Activated CD4-positive, alpha-beta T cell treated with anti-CD3 and anti-CD28 coated beads for 36 hours (primary cell): ENCODE measurements at regions not wholly inside any gene's neighbourhood (a gene's known extent, or its start where the extent isn't known, plus 50 kb on each side); places are given as distances from the start of the nearest gene placed in this dataset.

Experiments used
- ATAC-seq: fragments of 200-7000 bp; cut with Tn5 transposase; one replicate; pipeline ENCODE4 v1.10.0; 2021; ENCODE audit warnings: mild to moderate bottlenecking, moderate library complexity
- CTCF ChIA-PET: fragments of 350-600 bp; sonication (Branson Sonifier 250); formaldehyde crosslinking; loops from one replicate; lab custom pipeline; 2021; ENCODE audit warnings: antibody characterized with exemption; lab: Charles Lee
- POLR2A ChIA-PET: fragments of 350-600 bp; sonication (Branson Sonifier 250); formaldehyde crosslinking; loops from one replicate; lab custom pipeline; 2021; ENCODE audit warnings: antibody characterized with exemption, inconsistent platforms; lab: Charles Lee
- DNase-seq: peaks from one replicate; pipeline ENCODE4 v3.0.0-alpha.2; 2020
- H3K27ac Mint-ChIP-seq: one replicate; pipeline ENCODE4 v1.8.0; 2021; ENCODE audit warnings: mixed read lengths
- H3K27me3 Mint-ChIP-seq: one replicate; pipeline ENCODE4 v1.8.0; 2021; ENCODE audit warnings: mixed read lengths
- H3K36me3 Mint-ChIP-seq: one replicate; pipeline ENCODE4 v1.8.0; 2021; ENCODE audit warnings: low read depth, mixed read lengths
- H3K4me1 Mint-ChIP-seq: one replicate; pipeline ENCODE4 v1.8.0; 2021; ENCODE audit warnings: mixed read lengths
- H3K4me3 Mint-ChIP-seq: one replicate; pipeline ENCODE4 v1.8.0; 2021; ENCODE audit warnings: mild to moderate bottlenecking, moderate library complexity, mixed read lengths
- H3K9me3 Mint-ChIP-seq: one replicate; pipeline ENCODE4 v1.8.0; 2021; ENCODE audit warnings: low read depth, mixed read lengths
- intact Hi-C, 2 experiments: fragments of 100-400 bp; cut with DNase I in 1 of 2; cut with micrococcal nuclease in 1 of 2; formaldehyde crosslinking; loops; one replicate each; pipeline versions ENCODE4 v1.14.2 to v1.15.1; 2022 to 2024; cut with DNase I, micrococcal nuclease

DNA sequence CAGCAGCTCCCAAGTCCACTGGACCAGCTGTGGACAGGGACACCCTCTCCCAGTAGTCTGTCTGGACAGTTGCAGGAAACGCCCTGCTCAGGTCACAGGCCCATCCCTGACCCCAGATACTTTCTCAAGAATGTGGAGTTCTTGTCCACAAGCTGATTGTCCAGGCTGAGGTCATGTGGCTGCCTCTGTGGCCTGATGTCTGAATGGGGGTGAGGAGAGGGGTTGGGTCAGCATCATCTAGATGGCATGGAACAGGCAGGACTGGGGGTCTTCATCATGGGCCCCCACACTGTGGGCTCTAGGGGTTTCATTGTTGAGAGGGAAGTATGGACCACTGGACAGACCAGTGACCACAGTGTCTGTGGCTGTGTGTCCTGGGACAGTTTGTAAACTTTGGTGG lies 1015.0 kb downstream of the TBC1D22A start:
- H3K36me3 Mint-ChIP-seq = no peaks in the 10 kb centered on the region
- POLR2A ChIA-PET = no interaction called here

DNA sequence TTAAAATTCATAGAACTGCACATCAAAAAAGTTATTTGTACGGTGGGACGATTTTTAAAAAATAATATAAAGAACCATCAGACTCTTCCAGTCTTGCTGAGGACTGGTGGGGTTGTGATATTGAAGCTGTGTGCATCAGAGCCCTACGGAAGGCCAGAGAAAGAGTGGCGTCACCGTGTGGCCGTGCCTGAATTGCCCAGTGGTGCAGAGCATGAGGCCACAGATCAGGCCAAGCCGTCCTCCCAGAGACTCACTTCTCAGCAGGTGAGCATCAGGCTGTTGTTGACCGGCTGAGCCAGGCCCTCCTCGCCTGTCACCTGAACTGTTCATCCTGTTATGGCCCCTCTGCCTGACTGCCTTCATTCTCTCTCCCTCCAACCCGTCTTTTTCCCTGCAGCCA lies 1013.9 kb downstream of the TBC1D22A start:
- peaks cover 5% of the 10 kb centered on the region for H3K27me3 Mint-ChIP-seq
- H3K4me1 Mint-ChIP-seq = no peaks in the 10 kb centered on the region
- H3K27ac Mint-ChIP-seq = no peak overlapping the region
- intact Hi-C loops = no loop called here
- no peak overlapping the region for H3K4me3 Mint-ChIP-seq
- ChIA-PET CTCF (no interaction called here), POLR2A (no interaction called here)
- H3K36me3 Mint-ChIP-seq = no peaks in the 10 kb centered on the region
- ATAC-seq = no peak
- no peaks in the 10 kb centered on the region for H3K9me3 Mint-ChIP-seq
- DNase-seq = no peak

More for the DNA sequence above, 1015.0 kb downstream of the TBC1D22A start:
- intact Hi-C loops = no loop called here
- H3K4me3 Mint-ChIP-seq = no peak overlapping the region
- H3K27ac Mint-ChIP-seq = no peak overlapping the region
- H3K4me1 Mint-ChIP-seq = no peaks in the 10 kb centered on the region
- H3K27me3 Mint-ChIP-seq = peaks cover 3% of the 10 kb centered on the region
- H3K9me3 Mint-ChIP-seq = no peaks in the 10 kb centered on the region
- DNase-seq = no peak
- ATAC-seq = no peak
- CTCF ChIA-PET = interaction anchor here (0.7 kb wide), 1 partner anchor 530 kb away, joined by 3 read pairs; no protein-coding TSS in a partner anchor

DNA sequence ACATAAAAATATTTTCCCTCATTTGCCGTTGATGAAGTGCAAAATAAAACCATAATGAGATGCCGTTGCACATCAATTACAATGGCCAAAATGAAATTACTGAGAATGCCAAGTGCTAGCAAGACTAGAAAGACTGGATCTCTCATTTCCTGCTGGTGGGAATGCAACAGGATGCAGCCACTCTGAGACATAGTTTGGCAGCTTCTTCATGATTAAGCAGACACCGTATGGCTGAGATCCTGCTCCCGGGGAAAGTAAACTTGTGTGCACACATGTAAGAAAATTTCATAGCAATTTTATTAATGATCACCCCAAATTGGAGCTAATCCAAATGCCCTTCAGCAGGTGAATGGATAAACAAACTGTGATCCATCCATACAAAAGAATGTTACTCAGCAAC lies 1013.2 kb downstream of the TBC1D22A start:
- Mint-ChIP-seq H3K4me1 (no peaks in the 10 kb centered on the region), H3K4me3 (no peak overlapping the region), H3K27me3 (peaks cover 5% of the 10 kb centered on the region), H3K27ac (no peak overlapping the region), H3K36me3 (no peaks in the 10 kb centered on the region), H3K9me3 (no peaks in the 10 kb centered on the region)
- ChIA-PET CTCF (no interaction called here), POLR2A (no interaction called here)
- ATAC-seq = no peak
- intact Hi-C loops = no loop called here
- no peak for DNase-seq

DNA sequence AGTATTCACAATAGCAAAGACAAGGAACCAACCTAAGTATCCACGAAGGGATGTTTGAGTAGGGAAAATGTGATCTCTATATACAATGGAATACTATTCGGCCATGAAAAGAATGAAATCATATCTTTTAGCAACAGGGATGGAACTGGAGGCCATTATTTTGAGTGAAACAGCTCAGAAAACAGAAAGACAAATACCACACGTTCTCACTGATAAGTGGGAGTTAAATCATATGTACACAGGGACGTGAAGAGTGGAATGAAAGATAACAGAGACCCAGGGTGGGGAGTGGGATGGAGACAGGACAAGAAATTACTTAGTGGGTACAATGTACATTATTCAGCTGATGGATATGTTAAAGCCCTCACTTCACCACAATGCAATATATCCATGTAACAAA lies 1012.7 kb downstream of the TBC1D22A start:
- DNase-seq (no peak), ATAC-seq (no peak)
- Mint-ChIP-seq H3K27me3 (peaks cover 2% of the 10 kb centered on the region), H3K36me3 (no peaks in the 10 kb centered on the region), H3K4me3 (no peak overlapping the region), H3K27ac (no peak overlapping the region), H3K4me1 (no peaks in the 10 kb centered on the region), H3K9me3 (no peaks in the 10 kb centered on the region)
- POLR2A ChIA-PET = no interaction called here
- intact Hi-C loops = no loop called here
- CTCF ChIA-PET = no interaction called here

DNA sequence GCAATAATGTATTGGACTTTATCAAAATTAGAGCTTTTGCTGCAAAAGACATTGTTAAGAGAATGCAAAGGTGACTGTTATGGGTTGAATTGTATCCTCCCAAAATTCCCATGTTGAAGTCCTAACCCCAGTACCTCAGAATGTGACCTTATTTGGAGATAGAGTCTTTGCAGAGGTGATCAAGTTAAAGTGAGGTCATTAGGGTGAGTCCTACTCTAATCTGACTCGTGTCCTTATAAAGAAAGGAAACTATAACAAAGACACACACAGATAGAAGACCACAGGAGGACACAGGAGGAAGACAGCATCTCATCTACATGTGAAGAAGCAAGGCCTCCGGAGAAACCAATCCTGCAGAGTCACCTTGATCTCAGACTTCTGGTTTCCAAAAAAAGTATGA lies 1011.2 kb downstream of the TBC1D22A start:
- ChIA-PET CTCF (no interaction called here), POLR2A (no interaction called here)
- intact Hi-C loops = no loop called here
- Mint-ChIP-seq H3K27me3 (peaks cover 6% of the 10 kb centered on the region), H3K9me3 (no peaks in the 10 kb centered on the region), H3K4me1 (no peaks in the 10 kb centered on the region), H3K4me3 (no peak overlapping the region), H3K36me3 (no peaks in the 10 kb centered on the region), H3K27ac (no peak overlapping the region)
- DNase-seq = no peak
- no peak for ATAC-seq

DNA sequence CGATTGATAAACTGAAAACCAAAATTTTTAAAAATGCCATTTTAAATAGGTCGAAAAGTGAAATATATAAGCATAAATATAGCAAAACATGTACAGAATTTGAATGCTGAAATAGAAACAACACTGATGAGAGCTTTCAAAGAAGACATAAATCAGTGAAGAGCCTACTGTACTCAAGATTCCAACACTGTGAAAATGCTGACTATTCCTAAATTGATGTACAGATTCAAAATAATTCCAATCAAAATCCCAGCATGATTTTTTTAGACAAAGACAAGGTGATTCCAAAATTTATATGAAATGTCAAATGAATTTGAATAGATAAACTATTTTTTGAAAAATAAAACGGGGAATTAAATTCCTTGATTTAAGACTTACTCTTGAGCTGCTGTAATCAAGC lies 1010.4 kb downstream of the TBC1D22A start:
- CTCF ChIA-PET = no interaction called here
- H3K4me1 Mint-ChIP-seq = no peaks in the 10 kb centered on the region
- H3K27ac Mint-ChIP-seq = no peak overlapping the region
- no peak overlapping the region for H3K4me3 Mint-ChIP-seq
- H3K36me3 Mint-ChIP-seq = no peaks in the 10 kb centered on the region
- DNase-seq = no peak
- no peaks in the 10 kb centered on the region for H3K9me3 Mint-ChIP-seq
- intact Hi-C loops = no loop called here
- H3K27me3 Mint-ChIP-seq = peaks cover 6% of the 10 kb centered on the region
- ATAC-seq = no peak
- POLR2A ChIA-PET = no interaction called here

DNA sequence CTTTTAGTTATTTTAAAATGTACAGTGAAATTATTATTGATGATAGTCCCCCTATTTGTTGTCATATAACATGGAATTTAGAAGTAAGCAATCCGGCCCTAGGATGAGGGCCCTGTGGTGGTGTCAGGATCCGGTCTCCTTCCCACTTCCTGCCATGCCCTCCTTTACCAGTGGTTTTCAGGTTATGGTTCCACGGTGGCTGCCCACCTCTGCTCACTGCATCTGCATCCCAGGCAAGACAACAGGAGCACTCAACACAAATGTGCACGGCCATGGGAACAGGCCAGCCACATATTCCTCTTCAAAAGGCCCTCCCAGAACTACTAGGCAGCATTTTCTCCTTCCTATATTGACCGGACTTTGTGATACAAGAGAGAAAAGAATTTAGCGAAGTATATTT lies 1007.2 kb downstream of the TBC1D22A start:
- DNase-seq (no peak), ATAC-seq (no peak)
- no peaks in the 10 kb centered on the region for H3K9me3 Mint-ChIP-seq
- H3K36me3 Mint-ChIP-seq = no peaks in the 10 kb centered on the region
- no peak overlapping the region for H3K27ac Mint-ChIP-seq
- H3K4me1 Mint-ChIP-seq = no peaks in the 10 kb centered on the region
- no peak overlapping the region for H3K4me3 Mint-ChIP-seq
- H3K27me3 Mint-ChIP-seq = peaks cover 21% of the 10 kb centered on the region
- intact Hi-C loops = no loop called here
- POLR2A ChIA-PET = no interaction called here
- CTCF ChIA-PET = no interaction called here

DNA sequence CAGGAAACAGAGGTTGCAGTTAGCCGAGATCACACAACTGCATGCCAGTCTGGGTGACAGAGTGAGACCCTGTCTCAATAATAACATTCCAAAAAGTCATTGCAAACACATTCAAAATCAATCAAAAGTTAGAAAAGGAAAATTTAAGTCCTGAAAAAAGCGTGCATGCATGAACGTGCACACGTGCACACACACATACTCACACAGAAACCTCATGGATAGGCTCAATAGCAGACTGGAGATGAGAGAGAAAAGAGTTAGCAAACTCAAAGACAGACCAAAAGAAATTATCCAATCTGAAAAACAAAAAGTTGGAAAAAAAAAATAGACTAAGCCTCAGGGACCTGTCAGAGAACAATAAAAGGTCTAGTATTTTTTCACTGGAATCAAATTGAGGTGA lies 1005.6 kb downstream of the TBC1D22A start:
- Mint-ChIP-seq H3K36me3 (no peaks in the 10 kb centered on the region), H3K4me3 (no peak overlapping the region), H3K27me3 (peaks cover 21% of the 10 kb centered on the region), H3K27ac (no peak overlapping the region), H3K4me1 (no peaks in the 10 kb centered on the region), H3K9me3 (no peaks in the 10 kb centered on the region)
- intact Hi-C loops = no loop called here
- no peak for ATAC-seq
- no peak for DNase-seq
- ChIA-PET CTCF (no interaction called here), POLR2A (no interaction called here)

DNA sequence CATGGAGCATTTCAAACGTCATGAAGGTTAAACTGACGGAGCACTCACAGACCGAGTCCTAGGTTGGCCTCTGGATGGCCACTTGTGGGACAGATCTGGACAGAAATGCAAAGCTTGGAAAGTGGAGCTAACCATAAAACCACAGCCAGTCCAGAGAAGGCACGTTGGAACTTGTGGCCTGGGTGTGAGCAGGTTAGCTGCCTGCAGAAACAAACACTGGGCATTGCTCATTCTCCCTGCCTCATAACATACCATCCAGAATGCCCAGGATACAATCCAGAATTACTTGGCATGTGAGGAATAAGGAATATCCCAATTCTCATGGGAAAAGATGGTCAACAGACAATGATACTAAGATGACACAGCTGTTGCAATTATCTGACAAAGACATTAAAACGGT lies 1005.0 kb downstream of the TBC1D22A start:
- ChIA-PET POLR2A (interaction anchor here (0.5 kb wide), 1 partner anchor 128 kb away, joined by 5 read pairs; no protein-coding TSS in a partner anchor), CTCF (no interaction called here)
- ATAC-seq (no peak), DNase-seq (no peak)
- intact Hi-C loops = no loop called here
- Mint-ChIP-seq H3K27ac (no peak overlapping the region), H3K27me3 (peaks cover 23% of the 10 kb centered on the region), H3K9me3 (no peaks in the 10 kb centered on the region), H3K4me1 (no peaks in the 10 kb centered on the region), H3K36me3 (no peaks in the 10 kb centered on the region), H3K4me3 (no peak overlapping the region)

DNA sequence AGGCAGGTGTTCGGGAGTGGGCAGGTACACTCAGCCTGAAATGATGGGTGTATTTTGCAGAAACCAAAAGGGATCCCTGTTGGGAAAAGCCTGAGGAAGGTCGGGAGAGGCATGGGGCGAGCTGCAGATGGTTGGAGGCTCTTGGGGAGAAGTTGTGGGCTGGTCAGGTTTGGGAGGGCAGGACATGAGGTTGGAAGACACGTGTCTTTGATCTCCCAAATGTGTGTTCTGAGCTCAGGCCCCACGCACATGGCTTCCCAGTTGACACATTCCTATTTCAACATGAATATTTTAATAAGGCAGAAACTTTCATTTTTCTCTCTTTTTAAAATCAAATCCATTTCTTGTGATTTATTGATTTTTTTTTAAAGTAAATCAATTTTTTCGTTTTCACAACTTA lies 1003.3 kb downstream of the TBC1D22A start:
- no peak for DNase-seq
- Mint-ChIP-seq H3K27ac (no peak overlapping the region), H3K4me1 (no peaks in the 10 kb centered on the region), H3K36me3 (no peaks in the 10 kb centered on the region), H3K27me3 (peaks cover 22% of the 10 kb centered on the region), H3K9me3 (no peaks in the 10 kb centered on the region), H3K4me3 (no peak overlapping the region)
- CTCF ChIA-PET = no interaction called here
- POLR2A ChIA-PET = no interaction called here
- no peak for ATAC-seq
- intact Hi-C loops = no loop called here

DNA sequence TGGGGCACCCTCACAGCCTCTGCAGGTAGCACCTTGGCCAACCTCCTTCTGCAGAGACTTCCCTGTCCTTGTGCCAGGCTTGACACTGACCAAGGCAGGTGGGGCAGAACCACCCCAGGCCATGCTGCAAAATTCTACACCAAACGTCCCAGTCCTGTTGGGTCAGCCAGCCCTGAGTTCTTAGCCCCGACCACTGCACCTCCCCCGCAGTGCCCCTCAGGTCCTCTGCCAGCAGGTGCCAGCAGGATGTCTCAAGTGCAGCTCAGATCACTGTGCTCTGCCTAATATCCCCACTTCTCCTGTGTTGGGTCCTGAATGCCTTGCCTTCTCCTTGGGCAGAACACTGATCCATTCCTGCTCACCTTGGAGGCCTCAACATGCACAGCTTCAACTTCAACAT lies 999.7 kb downstream of the TBC1D22A start:
- ChIA-PET CTCF (no interaction called here), POLR2A (no interaction called here)
- intact Hi-C loops = no loop called here
- Mint-ChIP-seq H3K4me1 (no peaks in the 10 kb centered on the region), H3K27ac (no peak overlapping the region), H3K27me3 (peaks cover 16% of the 10 kb centered on the region), H3K36me3 (no peaks in the 10 kb centered on the region), H3K9me3 (no peaks in the 10 kb centered on the region), H3K4me3 (no peak overlapping the region)
- DNase-seq (no peak), ATAC-seq (no peak)

DNA sequence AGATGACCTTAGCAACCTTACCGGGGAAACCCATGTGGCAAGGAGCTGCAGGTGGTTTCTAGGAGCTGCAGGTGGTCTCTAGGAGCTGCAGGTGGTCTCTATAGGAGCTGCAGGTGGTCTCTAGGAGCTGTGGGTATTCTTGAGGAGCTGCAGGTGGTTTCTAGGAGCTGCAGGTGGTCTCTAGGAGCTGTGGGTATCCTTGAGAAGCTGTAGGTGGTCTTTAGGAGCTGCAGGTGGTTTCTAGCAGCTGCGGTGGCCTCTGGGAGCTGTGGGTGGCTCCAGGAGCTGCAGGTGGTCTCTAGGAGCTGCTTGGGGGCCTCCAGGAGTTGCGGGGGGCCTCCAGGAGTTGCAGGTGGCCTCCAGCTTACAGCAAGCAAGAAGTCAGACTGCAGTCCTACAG lies 997.5 kb downstream of the TBC1D22A start:
- no peak for ATAC-seq
- no peak overlapping the region for H3K27ac Mint-ChIP-seq
- no peaks in the 10 kb centered on the region for H3K9me3 Mint-ChIP-seq
- no peak overlapping the region for H3K4me3 Mint-ChIP-seq
- intact Hi-C loops = no loop called here
- no peak for DNase-seq
- no peaks in the 10 kb centered on the region for H3K4me1 Mint-ChIP-seq
- peaks cover 6% of the 10 kb centered on the region for H3K27me3 Mint-ChIP-seq
- no peaks in the 10 kb centered on the region for H3K36me3 Mint-ChIP-seq
- ChIA-PET POLR2A (interaction anchor here (0.6 kb wide), 1 partner anchor 154 kb away, joined by 3 read pairs; no protein-coding TSS in a partner anchor), CTCF (interaction anchor here (0.5 kb wide), 1 partner anchor 297 kb away, joined by 3 read pairs; no protein-coding TSS in a partner anchor)

DNA sequence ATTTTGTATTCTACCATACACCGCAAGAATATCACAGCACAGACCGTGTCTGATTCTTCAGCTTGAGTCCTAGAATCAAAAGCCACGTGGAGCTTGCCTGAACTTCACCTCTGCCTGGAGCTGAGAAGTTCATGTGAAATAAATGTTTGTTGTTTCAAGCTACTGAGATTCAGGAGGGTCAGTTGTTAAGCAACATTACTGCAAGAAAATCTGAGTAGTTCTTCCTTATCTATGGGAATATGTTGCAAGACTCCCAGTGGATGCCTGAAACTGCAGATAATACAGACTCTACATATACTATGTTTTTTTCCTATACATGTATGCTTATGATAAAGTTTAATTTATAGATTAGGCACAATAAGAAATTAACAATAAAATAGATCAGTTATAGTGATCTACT lies 995.3 kb downstream of the TBC1D22A start:
- H3K27me3 Mint-ChIP-seq = peaks cover 4% of the 10 kb centered on the region
- intact Hi-C loops = no loop called here
- no peaks in the 10 kb centered on the region for H3K36me3 Mint-ChIP-seq
- no peak overlapping the region for H3K27ac Mint-ChIP-seq
- DNase-seq = no peak
- no peak overlapping the region for H3K4me3 Mint-ChIP-seq
- no peaks in the 10 kb centered on the region for H3K4me1 Mint-ChIP-seq
- ATAC-seq = no peak
- no peaks in the 10 kb centered on the region for H3K9me3 Mint-ChIP-seq
- POLR2A ChIA-PET = no interaction called here
- CTCF ChIA-PET = no interaction called here
